SK-N-SH (cell line): ENCODE measurements at regions not wholly inside any gene's neighbourhood (a gene's known extent, or its start where the extent isn't known, plus 50 kb on each side); places are given as distances from the start of the nearest gene placed in this dataset.

Experiments used
- CTCF ChIA-PET: fragments of 300-600, 350-600 bp; formaldehyde crosslinking; extraction: SDS; loops from one replicate; lab custom pipeline; 2021; lab: Yijun Ruan, JAX
- POLR2A ChIA-PET: fragments of 350-600 bp; sonication (Branson Sonifier 250); formaldehyde crosslinking; extraction: SDS; loops from one replicate; lab custom pipeline; 2020; ENCODE audit warnings: antibody characterized with exemption, inconsistent platforms; lab: Yijun Ruan, JAX
- DNase-seq: peaks from one replicate; pipeline ENCODE4 v3.0.0; 2012
- H2AFZ ChIP-seq: fragments of 200-600 bp; sonication (generic); 2 replicates; pipeline ENCODE4 v1.8.1; 2016; ENCODE audit warnings: antibody characterized with exemption, mild to moderate bottlenecking, low read depth
- H3F3A ChIP-seq: fragments of 200-600 bp; sonication (generic); replicated peaks from 2 replicates; pipeline ENCODE3; 2016; ENCODE audit warnings: antibody characterized with exemption, mild to moderate bottlenecking; ENCODE audit not compliant: insufficient read depth
- H3K27ac ChIP-seq, 2 experiments: fragments of 200-500 bp in 1 of 2; fragments of 200-600 bp in 1 of 2; sonication (Bioruptor generic) in 1 of 2; sonication (generic), shearing (Covaris generic) in 1 of 2; 2 replicates each; pipeline versions ENCODE4 v1.5.1 to v1.6.1; 2014 to 2016; ENCODE audit warnings: low read depth in 2 of 2, inconsistent platforms in 1 of 2, low read length in 1 of 2, mild to moderate bottlenecking in 1 of 2, mixed read lengths in 1 of 2
- H3K27me3 ChIP-seq: fragments of 200-600 bp; sonication (generic), shearing (Covaris generic); 2 replicates; pipeline ENCODE4 v1.6.1; 2016; ENCODE audit warnings: mixed run types; ENCODE audit not compliant: insufficient read depth
- H3K36me3 ChIP-seq, 2 experiments: fragments of 200-500 bp in 1 of 2; fragments of 200-600 bp in 1 of 2; sonication (Bioruptor generic) in 1 of 2; sonication (generic) in 1 of 2; replicated peaks in 1 of 2; 2 replicates each; pipeline versions ENCODE3 to v1.5.1; 2014 to 2016; ENCODE audit warnings: low read length in 1 of 2, mild to moderate bottlenecking in 1 of 2; ENCODE audit not compliant: insufficient read depth in 2 of 2, control insufficient read depth in 1 of 2
- H3K4me1 ChIP-seq, 2 experiments: fragments of 200-500 bp in 1 of 2; fragments of 200-600 bp in 1 of 2; sonication (Bioruptor generic) in 1 of 2; sonication (generic), shearing (Covaris generic) in 1 of 2; 2 replicates each; pipeline versions ENCODE4 v1.5.1 to v1.6.1; 2014 to 2016; ENCODE audit warnings: low read depth in 1 of 2, low read length in 1 of 2, mixed run types in 1 of 2; ENCODE audit not compliant: insufficient read depth in 2 of 2, control insufficient read depth in 1 of 2
- H3K4me2 ChIP-seq: fragments of 200-600 bp; sonication (generic), shearing (Covaris generic); 2 replicates; pipeline ENCODE4 v1.6.1; 2017; ENCODE audit warnings: mixed run types
- H3K4me3 ChIP-seq, 2 experiments: fragments of 200-500 bp in 1 of 2; fragments of 200-600 bp in 1 of 2; sonication (Bioruptor generic) in 1 of 2; sonication (generic), shearing (Covaris generic) in 1 of 2; 2 replicates each; pipeline versions ENCODE4 v1.5.1 to v1.8.1; 2014 to 2016; ENCODE audit warnings: low read depth in 2 of 2, inconsistent platforms in 1 of 2, low read length in 1 of 2, mild to moderate bottlenecking in 1 of 2, mixed read lengths in 1 of 2, moderate library complexity in 1 of 2
- H3K79me2 ChIP-seq: fragments of 200-600 bp; sonication (generic); 2 replicates; pipeline ENCODE4 v1.8.1; 2017; ENCODE audit warnings: mild to moderate bottlenecking; ENCODE audit not compliant: insufficient read depth
- H3K9ac ChIP-seq: fragments of 200-600 bp; sonication (generic); 2 replicates; pipeline ENCODE4 v1.6.1; 2017; ENCODE audit warnings: mixed run types
- H3K9me2 ChIP-seq: fragments of 200-600 bp; sonication (generic); 2 replicates; pipeline ENCODE4 v1.6.1; 2017; ENCODE audit warnings: mixed run types
- H3K9me3 ChIP-seq: fragments of 200-600 bp; sonication (generic); 2 replicates; pipeline ENCODE4 v1.6.1; 2017; ENCODE audit warnings: mixed run types, mild to moderate bottlenecking, moderate library complexity
- H4K20me1 ChIP-seq: fragments of 200-600 bp; sonication (generic); 2 replicates; pipeline ENCODE4 v1.6.1; 2017; ENCODE audit warnings: mild to moderate bottlenecking, mixed run types; ENCODE audit not compliant: insufficient read depth
- CTCF ChIP-seq: fragments of 200-600 bp; sonication (generic); IDR thresholded peaks from 2 replicates; pipeline ENCODE4 v1.6.1; 2017; ENCODE audit warnings: antibody characterized with exemption, mild to moderate bottlenecking, moderate library complexity
- ELF1 ChIP-seq: IDR thresholded peaks from 2 replicates; pipeline ENCODE4 v1.4.0; 2012
- EP300 ChIP-seq, 2 experiments: IDR thresholded peaks; 2 replicates each; pipeline versions ENCODE4 v1.4.0 to v1.6.1; 2012; ENCODE audit warnings: borderline replicate concordance in 1 of 2, low read depth in 1 of 2, low read length in 1 of 2
- EZH2phosphoT487 ChIP-seq: fragments of 200-600 bp; sonication (generic); IDR thresholded peaks from 2 replicates; pipeline ENCODE4 v1.6.1; 2017; ENCODE audit warnings: low read depth, mixed run types, mild to moderate bottlenecking, antibody characterized with exemption, moderate library complexity, borderline replicate concordance
- FOSL2 ChIP-seq: IDR thresholded peaks from 2 replicates; pipeline ENCODE4 v1.4.0; 2012; ENCODE audit warnings: low read depth, mild to moderate bottlenecking, moderate library complexity, borderline replicate concordance
- FOXM1 ChIP-seq: IDR thresholded peaks from 2 replicates; pipeline ENCODE4 v1.4.0; 2012; ENCODE audit warnings: low read depth, mild to moderate bottlenecking
- GABPA ChIP-seq: IDR thresholded peaks from 2 replicates; pipeline ENCODE4 v1.4.0; 2012; ENCODE audit warnings: low read depth, mild to moderate bottlenecking
- GATA2 ChIP-seq: sonication (generic); formaldehyde crosslinking; IDR thresholded peaks from 2 replicates; pipeline ENCODE4 v1.5.0; 2020; ENCODE audit warnings: mild to moderate bottlenecking, missing genetic modification reagents
- JUND ChIP-seq: IDR thresholded peaks from 2 replicates; pipeline ENCODE4 v1.4.0; 2012
- NFIC ChIP-seq: IDR thresholded peaks from 2 replicates; pipeline ENCODE4 v1.4.0; 2012; ENCODE audit warnings: borderline replicate concordance
- NRF1 ChIP-seq: IDR thresholded peaks from 2 replicates; pipeline ENCODE4 v1.6.1; 2012; ENCODE audit warnings: low read depth, mild to moderate bottlenecking, low read length
- POLR2AphosphoS5 ChIP-seq: IDR thresholded peaks from 2 replicates; pipeline ENCODE4 v1.6.1; 2012; ENCODE audit warnings: low read depth, low read length
- RAD21 ChIP-seq: IDR thresholded peaks from 2 replicates; pipeline ENCODE4 v1.6.1; 2012; ENCODE audit warnings: mild to moderate bottlenecking, low read length
- REST ChIP-seq: IDR thresholded peaks from 2 replicates; pipeline ENCODE4 v1.6.1; 2012; ENCODE audit warnings: mild to moderate bottlenecking, low read depth, low read length, moderate library complexity
- RFX5 ChIP-seq: IDR thresholded peaks from 2 replicates; pipeline ENCODE4 v1.6.1; 2012; ENCODE audit warnings: mild to moderate bottlenecking, improper control_type of control experiment, low read length
- RXRA ChIP-seq: IDR thresholded peaks from 2 replicates; pipeline ENCODE4 v1.4.0; 2012; ENCODE audit warnings: low read depth, mild to moderate bottlenecking, borderline replicate concordance
- SIN3A ChIP-seq: IDR thresholded peaks from 2 replicates; pipeline ENCODE4 v1.6.1; 2012; ENCODE audit warnings: low read depth, mild to moderate bottlenecking, low read length, moderate library complexity, borderline replicate concordance
- SMC3 ChIP-seq: IDR thresholded peaks from 2 replicates; pipeline ENCODE4 v1.6.1; 2012; ENCODE audit warnings: low read depth, low read length, improper control_type of control experiment
- TAF1 ChIP-seq: IDR thresholded peaks from 2 replicates; pipeline ENCODE4 v1.6.1; 2012; ENCODE audit warnings: low read depth, mild to moderate bottlenecking, low read length, moderate library complexity, borderline replicate concordance
- TEAD4 ChIP-seq: IDR thresholded peaks from 2 replicates; pipeline ENCODE4 v1.4.0; 2012; ENCODE audit warnings: mild to moderate bottlenecking, borderline replicate concordance; ENCODE audit not compliant: insufficient read depth
- YY1 ChIP-seq: IDR thresholded peaks from 2 replicates; pipeline ENCODE4 v1.4.0; 2012; ENCODE audit warnings: low read depth, mild to moderate bottlenecking
- ZBTB33 ChIP-seq: IDR thresholded peaks from 2 replicates; pipeline ENCODE4 v1.4.0; 2012; ENCODE audit warnings: low read depth, borderline replicate concordance
- WGBS: methylation state at CpG from one replicate; pipeline ENCODE4 v1.1.6; 2017; ENCODE audit warnings: low lambda C conversion rate; 5-methylcytosine and 5-hydroxymethylcytosine counted together
- TF ChIP-seq, protein P1 (sequence below): IDR thresholded peaks from 2 replicates; pipeline ENCODE4 v1.4.0; 2012; ENCODE audit warnings: low read depth, borderline replicate concordance

GRCh38 chr2:41399437-41400087, 648.3 kb upstream of the PKDCC start (continued):
- TF ChIP-seq YY1, result no peak
- TF ChIP-seq RXRA, result no peak
- no peak for TF ChIP-seq GABPA
- TF ChIP-seq ELF1, result no peak

DNA sequence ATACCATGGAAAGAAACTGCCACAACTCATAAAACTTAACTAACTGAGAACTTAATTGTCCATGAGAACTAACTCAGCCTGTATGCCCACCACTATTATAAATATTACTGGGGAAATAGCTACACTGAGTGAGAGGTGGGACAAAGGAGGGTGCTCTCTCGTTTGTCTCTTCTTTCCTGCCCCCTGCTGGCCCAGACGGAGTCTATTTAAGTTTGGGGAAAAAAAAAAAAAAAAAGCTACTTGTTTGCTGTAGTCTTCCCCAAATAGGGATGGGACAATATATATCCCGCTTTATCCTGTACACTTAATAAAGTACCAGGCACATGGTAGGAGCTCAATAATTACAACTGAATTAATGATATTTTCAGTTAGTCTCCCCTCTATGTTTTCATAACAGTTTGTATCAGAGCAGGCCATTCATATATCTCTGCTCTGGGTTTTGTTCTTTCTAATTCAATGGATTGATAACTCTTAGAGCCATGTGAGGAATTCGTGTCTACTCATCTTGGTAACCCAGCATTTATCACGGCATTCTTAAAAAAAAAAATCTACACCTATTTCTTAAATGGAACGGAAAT, 647.6 kb upstream of the PKDCC start:
- no peak overlapping the region for H3K27ac ChIP-seq
- POLR2A ChIA-PET, result no interaction called here
- no peaks in the 10 kb centered on the region for H3K4me1 ChIP-seq
- no peaks in the 10 kb centered on the region for H3K9me2 ChIP-seq
- no peaks in the 10 kb centered on the region for H3K9me3 ChIP-seq
- peak; percentile 36 for DNase-seq
- H3K4me3 ChIP-seq, result no peak overlapping the region
- 24% methylated on average over 6 of the region's 6 CpGs for WGBS
- no peak overlapping the region for H2AFZ ChIP-seq
- no peak overlapping the region for H3K4me2 ChIP-seq
- H3K27me3 ChIP-seq, result no peaks in the 10 kb centered on the region
- no peak for TF ChIP-seq SIN3A
- TF ChIP-seq NFIC, result no peak
- TF ChIP-seq GATA2 (CRISPR knock-in tag), result no peak
- peak; percentile 50 for TF ChIP-seq SMC3
- no peak for TF ChIP-seq FOXM1
- no peak for TF ChIP-seq TAF1
- no peak for TF ChIP-seq GABPA
- TF ChIP-seq, protein P1, sequence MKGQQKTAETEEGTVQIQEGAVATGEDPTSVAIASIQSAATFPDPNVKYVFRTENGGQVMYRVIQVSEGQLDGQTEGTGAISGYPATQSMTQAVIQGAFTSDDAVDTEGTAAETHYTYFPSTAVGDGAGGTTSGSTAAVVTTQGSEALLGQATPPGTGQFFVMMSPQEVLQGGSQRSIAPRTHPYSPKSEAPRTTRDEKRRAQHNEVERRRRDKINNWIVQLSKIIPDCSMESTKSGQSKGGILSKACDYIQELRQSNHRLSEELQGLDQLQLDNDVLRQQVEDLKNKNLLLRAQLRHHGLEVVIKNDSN, result no peak
- TF ChIP-seq EZH2phosphoT487, result no peak
- TF ChIP-seq CTCF, result peak; percentile 51
- TF ChIP-seq NRF1, result no peak
- TF ChIP-seq FOSL2, result no peak
- TF ChIP-seq POLR2AphosphoS5, result no peak
- peak; percentile 80 for TF ChIP-seq RAD21
- TF ChIP-seq TEAD4, result no peak
- TF ChIP-seq YY1, result no peak
- TF ChIP-seq RFX5, result no peak
- TF ChIP-seq REST, result no peak
- TF ChIP-seq JUND, result no peak
- TF ChIP-seq EP300 (IDR thresholded peaks at IDR 0.05; ENCODE audit: borderline replicate concordance in 1 of 2, low read depth in 1 of 2, low read length in 1 of 2), result no peak
- no peak for TF ChIP-seq ZBTB33
- no peaks in the 10 kb centered on the region for H3K36me3 ChIP-seq
- CTCF ChIA-PET, result interaction anchor here (0.7 to 4.7 kb wide), 26 partner anchors 9 to 1487 kb away, joined by 3 to 26 read pairs (median 4); no protein-coding TSS in a partner anchor
- no peaks in the 10 kb centered on the region for H4K20me1 ChIP-seq
- no peak overlapping the region for H3K9ac ChIP-seq
- no peaks in the 10 kb centered on the region for H3K79me2 ChIP-seq
- H3F3A ChIP-seq, result no peaks in the 10 kb centered on the region
